HG02571 (cell line): ENCODE measurements at regions not wholly inside any gene's neighbourhood (a gene's known extent, or its start where the extent isn't known, plus 50 kb on each side); places are given as distances from the start of the nearest gene placed in this dataset.

Experiments
- ATAC-seq: cut with Tn5 transposase; IDR thresholded peaks from one replicate; pipeline ENCODE4 v1.9.1; 2021; ENCODE audit warnings: mild to moderate bottlenecking, moderate library complexity; ENCODE audit not compliant: unreplicated experiment

DNA sequence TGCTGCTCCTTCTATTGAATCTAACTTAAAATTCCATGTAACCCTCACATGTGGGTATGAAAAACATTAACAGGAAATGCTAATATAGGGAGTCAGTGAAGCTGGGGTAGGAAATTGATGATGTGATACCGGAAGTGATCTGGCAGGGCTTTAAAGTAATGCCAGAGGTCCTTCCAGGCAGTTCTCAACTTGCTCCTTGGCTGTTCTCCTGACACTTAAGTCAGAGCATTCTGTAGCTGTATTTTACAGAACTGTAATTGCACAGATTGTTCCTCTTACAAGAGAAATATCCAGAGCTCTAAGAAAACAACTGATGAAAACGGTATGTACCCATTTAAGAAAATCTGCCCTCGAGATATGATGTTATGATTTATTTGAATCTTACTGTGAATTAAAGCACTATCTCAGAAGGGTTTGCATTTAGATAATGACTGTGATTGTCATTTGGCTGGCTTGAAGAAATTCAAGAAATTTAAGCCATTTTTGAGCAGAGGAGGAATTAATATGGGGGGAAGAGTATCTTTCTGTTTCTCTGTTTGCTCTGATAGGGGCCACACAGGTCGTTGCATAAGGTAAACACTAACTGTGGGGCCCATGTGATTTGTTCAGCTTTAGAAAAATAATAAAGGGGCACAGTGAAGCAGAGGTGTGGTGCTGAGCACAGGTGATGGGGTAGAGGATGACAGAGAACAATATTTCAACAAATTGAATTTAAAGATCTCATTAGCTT lies 88.4 kb downstream of the BBS10 start:
- ATAC-seq: no peak

DNA sequence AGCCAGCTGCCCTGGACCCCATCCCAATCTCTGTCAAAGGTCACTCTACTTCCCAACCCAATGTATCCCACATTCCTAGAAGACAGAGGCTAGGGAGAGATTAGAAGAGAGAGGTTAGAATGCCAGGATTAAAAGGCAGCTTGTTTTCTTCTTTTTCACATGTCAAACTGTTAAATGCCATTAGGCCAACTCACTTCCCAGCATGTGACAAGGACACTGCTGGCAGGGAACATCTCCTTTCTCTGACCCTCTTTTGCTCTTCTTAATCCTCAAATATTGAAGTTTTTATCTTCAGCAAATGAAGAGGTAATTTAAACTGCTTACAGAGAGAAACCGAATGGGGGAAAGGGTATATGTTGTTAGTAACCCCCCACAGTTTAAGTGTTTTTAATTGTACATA lies 89.1 kb downstream of the BBS10 start:
- ATAC-seq: no peak

DNA sequence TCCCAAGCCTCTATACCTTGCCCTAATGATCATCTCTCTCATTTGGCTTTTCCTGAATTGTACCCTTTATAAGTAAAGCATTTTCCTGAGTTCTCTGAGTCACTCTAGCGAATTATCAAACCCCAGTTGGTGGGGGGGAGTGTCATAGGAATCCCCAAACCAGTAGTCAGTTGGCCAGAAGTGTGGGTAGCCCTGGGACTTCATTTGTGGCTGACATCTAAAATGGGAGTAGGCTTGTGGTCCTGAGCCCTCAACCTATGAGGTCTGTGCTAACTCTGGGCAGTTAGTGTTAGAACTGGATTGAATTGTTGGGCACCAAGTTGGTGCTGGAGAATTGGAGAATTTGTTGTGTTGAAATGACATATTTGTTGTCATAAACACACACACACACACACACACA lies 91.3 kb downstream of the BBS10 start:
- ATAC-seq: no peak

DNA sequence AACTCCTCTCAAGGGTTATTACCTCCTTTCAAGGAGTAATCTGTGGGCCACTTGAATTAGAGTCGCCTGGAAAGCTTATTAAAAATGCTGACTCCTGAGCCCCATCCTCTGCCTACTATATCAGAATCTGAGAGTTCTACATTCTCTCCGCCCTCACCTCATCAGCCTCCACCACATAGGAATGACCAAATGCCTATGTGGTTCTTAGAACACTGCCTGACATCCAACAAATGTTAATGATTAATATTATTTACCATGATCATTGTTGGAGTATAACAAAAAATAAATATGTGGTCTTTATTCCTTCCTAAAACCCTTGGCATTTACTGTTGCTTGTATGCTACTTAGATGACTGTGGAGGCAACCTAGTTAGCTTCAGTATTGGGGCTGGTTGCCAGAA lies 91.9 kb downstream of the BBS10 start:
- no peak for ATAC-seq

DNA sequence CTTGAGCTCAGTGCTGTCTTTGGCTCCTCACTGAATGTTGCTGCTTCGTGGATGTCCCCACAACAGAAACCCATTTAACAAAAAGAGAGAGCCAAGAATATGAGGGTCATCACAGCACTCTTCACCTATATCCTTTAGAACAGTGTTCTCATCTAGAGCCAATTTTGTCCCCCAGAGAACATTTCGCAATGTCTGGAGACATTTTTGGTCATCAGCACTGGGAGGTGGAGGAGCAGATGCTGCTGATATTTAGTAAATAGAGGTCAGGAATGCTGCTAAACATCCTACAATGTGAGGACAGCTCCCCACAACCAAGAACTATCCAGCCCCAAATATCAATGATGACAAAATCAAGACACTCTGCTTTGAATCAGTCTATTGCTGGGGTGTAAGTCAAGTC lies 92.5 kb downstream of the BBS10 start:
- no peak for ATAC-seq

DNA sequence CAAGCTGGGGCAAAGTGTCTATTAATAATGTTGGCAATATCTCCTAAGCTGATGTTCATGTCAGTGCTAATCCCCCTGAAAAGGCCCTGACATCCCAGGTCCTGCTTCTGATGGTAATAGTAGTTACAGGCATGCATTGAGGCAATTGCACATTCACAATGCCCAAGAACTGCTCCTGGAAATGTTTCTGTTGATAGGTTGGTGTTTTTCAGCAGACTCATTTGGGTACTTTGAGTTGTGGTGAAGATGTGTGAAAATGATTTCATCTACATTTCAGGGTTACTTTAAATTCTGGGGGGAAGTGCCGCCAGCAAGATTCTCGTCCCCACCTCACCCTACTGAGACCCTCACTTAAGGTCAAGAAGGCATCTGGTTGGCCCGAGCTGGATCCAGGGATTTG lies 92.9 kb downstream of the BBS10 start:
- ATAC-seq: no peak

DNA sequence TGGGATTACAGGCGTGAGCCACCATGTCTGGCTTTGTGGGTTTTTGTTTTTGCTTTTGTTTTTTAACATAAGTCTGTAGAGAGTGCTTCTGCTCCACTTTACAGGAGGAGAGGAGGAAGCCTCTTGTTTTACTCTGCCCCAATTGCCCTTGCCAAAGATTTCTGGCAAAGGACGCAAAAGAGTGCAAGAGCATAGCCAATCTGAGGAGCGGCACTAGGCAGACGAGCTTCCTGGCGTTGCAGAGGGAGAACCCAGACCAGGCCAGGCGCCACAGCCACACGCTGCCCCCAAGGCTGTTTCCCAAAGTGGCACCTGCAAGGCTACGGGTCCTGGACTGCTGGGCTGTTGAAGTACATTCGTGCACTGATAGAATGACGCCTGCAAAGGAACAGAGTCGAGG lies 96.2 kb downstream of the BBS10 start:
- ATAC-seq: no peak

DNA sequence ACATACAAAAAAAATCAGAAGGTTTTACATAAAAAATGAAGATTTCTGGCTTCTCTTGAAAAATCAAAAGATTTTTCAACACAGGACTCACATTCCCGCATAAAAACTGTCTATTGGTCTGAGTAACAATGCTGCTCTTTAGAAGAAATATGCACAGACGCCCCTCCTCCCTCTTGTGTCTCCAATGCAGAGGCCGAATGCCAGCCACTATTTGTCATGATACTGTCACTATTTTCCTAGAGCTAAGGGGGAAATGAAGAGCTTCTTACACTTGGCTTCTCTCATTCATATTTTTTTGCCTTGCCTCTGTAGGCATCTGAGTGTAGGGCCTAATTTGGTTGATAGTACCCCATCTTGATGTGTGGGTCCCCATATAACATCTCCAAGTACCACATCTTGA lies 98.0 kb downstream of the BBS10 start:
- no peak for ATAC-seq

DNA sequence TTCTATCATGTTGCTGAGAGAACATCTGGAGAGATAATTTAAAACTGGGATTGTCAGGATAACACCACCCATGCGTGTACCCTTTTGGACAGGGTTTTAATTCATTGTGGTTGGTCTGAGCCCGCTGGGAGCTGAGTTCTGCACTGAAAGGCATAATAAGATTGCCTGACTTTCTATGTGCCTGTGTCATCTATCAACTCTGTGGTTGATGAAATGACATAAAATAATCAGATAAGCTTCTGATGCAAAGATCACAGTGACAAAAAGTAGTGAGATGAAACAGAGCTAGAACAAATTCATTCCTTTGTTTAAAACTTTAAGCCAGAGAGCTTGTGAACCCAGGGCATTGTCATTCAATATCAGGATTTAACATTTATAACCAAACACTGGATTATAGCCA lies 98.7 kb downstream of the BBS10 start:
- ATAC-seq: no peak

DNA sequence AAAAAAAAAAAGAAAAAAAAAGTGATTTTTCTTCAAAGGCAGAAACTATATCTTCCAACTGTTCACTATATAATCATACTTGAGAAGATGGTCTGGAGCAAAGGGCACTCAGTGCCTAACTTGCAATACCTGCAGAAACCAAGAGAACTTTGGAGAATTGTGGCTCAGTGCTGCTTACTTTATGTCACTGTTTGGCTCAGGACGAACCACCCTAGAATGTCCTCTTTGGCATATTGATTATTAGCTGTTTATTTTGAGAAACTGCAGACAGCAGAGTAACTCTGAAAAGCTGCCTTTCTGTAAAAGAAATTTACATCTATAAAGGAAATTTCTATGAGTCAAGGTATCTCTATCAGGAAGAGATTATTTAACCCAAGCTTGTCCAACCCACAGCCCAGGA lies 100.2 kb downstream of the BBS10 start:
- ATAC-seq: no peak

DNA sequence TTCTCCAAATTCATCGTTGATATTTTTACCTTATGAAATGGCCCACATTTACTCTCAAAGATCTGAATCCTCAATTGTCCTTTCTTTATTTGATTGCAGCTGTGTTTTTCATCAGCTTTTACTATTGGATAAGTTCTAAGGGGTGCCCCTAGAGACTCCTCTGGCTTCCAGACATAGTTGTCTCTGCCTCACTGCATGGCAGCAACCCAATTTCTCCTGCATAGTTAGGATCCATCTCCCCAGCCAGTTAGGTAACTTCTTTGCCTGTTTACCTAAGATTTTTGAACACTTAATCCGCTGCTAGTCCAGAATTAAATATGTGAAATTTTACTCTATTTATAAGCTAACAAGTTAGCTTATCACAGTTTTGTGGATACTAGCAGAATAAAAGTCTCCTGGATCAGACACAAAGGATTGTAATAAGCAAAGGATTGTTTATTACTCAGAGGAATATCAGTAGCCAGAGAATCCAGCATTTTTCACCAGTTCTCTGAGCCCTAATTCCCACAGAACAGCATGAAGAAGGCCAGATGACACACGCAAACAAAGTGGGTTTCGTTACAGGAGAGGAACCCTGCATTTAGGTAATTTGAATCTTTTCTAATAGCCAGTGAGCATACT lies 101.1 kb downstream of the BBS10 start:
- no peak for ATAC-seq

DNA sequence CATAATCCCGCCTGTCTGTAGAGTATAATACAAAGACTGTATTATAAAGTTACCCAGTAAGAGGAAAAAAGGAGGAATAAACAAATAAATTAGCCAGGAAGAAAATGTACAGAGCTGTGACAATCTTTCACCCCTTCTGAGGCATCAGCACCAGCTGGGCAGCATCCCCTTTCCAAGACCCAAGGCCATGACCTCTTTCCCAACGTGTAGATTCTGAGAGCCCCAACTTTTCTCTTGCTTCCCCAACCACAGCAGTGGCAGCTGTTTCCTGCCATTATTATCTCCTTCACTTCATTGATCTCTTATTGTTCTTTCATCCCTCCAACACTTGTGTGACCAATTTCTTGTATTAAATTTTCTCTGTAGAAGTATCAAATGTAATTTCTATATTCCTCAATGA lies 101.6 kb downstream of the BBS10 start:
- ATAC-seq: no peak

DNA sequence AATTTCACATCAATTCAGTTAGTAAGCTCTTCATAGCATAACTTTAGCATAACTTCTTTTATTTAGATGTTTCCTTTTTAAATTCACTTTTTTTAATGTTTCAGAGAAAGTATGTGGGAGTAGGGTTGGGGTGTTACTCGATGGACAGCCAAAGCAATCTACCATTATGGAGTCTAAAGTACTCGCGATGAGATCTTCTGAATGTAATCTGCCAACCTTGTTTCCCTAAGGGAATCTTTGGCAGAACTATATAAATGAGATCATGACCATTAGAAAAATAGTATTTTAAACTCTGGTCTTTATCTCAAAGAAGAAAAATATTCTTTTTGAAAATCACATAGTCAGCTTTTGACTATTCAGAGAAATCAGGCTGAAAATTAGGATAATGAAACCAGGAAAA lies 103.9 kb downstream of the BBS10 start:
- ATAC-seq: no peak

DNA sequence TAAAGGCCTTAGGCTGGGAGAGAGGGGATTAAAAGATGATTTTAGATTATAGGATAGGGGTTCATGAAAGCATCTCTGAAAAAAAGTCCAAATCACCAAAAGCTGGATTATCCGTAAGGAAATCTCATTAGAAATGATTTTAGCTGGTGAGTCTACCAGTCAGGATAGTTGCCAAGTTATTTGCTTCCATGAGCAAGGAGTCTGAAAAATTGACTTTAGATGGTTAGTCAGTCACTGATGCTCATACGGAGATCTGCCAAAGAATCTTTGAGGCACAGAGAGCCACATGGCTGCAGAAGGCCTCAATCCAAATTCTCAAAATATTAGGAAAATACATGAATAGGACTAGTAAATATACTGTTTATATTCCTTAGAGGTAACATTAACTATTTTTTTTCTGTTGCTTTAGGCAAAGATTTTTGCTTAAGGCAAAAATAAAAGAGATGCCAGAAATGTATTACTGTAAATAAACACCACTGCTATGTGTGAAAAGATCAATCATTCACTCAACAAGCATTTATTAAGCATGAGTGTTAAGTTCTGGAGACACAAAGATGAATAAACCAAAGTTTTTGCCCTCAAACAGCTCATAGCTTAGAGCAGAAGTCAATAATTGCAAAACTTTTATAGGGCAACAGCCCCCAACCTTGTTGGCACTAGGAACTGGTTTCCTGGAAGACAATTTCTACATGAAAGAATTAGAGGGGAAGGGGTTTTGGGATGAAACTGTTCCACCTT lies 105.2 kb downstream of the BBS10 start:
- ATAC-seq: no peak

DNA sequence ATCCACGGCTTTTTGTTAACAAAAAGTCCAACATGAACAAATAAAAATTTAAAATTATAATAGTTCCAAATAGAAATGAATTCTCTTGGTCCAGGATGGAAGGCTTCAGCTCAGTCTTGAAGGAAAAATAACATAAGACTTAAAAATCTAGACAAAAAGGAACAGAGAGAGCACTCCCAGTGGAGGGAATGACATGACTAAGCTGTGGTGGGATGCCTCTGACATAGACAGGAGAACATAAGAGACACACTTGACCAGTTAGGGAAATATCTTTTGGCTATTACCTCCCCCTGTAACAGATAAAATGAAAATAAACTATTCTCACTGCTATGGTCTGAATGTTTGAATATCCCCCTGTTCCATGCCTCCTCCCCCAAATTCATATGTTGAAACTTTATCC lies 106.8 kb downstream of the BBS10 start:
- no peak for ATAC-seq

DNA sequence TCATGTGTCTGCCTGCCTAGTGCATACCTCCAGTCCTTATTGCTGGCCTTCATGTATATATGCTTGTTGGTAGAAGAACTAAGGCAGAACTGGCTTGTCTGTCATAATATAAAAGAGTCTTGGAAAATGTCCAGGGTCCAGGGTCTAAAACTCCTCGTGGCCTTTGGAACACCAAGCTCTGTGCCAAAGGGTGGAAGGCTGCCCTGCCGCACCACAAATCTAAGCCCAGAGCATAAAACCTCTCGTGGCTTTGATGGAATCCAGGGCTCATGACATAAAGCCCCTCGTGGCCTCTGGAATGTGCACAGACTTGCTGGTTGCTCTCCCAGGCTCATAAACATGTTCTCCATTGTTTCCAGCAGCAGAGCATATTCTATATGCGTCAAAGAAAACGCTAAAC lies 107.9 kb downstream of the BBS10 start:
- no peak for ATAC-seq

DNA sequence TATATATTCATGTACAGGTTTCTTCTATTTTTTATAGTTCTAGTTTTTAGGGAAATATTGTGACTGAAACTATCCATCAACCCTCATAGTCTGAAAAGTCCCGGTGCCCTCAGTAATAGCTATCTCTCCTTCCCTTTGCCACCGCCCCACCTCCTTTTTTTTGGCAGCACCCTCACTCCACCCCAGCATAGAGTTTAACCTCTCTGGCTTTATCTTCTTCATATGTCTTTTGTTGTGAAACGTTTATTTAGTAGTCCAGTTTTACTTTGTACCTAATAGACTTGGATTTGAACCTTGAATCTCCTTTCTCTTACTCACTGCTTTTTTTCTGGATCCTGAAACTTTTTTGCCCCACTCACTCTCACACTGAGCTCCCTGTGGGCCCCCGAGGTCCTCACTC lies 109.5 kb downstream of the BBS10 start:
- no peak for ATAC-seq

DNA sequence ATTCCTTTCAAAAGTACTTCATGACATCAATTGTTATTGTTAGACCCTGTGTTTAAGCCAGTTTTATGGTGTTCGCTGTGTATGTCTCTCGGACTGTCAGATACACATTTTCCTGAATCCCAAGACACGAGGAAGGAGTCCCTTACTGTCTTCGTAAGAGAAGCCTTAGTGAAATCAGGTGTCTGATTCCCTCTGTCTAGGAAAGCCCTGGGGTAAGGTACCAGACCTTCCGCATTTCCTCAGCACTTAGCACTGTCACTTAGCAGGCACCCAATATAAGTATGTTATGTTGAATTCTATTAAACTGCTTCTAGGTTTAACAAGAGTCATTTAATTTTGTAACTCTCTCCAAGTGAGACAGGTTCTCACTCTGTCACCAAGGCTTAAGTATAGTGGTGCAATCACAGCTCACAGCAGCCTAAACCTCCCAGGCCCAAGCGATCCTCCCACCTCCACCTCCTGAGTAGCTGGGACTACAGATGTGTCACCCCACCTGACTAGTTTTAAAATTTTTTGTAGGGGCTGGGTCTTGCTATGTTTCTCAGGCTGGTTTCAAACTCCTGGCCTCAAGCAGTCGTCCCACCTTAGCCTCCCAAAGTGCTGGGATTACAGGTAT lies 111.0 kb downstream of the BBS10 start:
- no peak for ATAC-seq

DNA sequence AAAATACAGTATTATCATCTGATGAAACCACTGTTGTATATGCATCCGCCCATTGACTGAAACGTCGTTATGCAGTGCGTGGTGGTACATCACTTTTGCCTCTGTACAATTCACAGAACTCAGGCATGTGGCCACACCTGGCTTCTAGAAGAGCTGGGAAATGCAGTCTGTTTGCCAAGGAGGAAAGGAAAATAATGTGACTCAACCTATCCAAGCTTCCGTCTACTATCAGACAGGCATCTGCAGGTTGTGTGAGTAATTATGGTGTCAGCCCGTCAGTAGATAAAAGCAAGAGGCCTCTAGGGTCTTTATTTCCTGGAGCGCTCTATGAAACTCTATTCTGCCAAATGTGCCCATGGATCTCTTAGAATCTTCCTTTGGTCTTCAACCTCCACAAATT lies 111.6 kb downstream of the BBS10 start:
- no peak for ATAC-seq

DNA sequence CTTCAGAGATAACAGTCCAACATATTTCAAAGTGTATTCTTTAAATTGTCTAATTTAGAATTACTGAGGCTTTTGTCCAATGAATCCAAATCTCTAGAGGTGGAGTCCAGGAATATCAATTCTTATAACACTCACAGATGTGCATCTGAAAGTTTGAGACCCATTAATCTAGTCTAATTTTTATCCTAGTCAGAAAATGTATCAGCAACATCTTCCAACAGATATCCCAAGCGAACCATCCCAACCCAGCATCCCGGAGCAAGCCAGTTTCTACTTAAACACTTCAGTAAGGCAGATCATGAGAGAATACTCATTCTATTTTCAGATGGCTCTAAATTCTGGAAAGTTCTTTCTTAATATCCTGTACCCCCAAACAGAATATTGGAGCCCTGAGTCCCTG lies 113.5 kb downstream of the BBS10 start:
- ATAC-seq: no peak

DNA sequence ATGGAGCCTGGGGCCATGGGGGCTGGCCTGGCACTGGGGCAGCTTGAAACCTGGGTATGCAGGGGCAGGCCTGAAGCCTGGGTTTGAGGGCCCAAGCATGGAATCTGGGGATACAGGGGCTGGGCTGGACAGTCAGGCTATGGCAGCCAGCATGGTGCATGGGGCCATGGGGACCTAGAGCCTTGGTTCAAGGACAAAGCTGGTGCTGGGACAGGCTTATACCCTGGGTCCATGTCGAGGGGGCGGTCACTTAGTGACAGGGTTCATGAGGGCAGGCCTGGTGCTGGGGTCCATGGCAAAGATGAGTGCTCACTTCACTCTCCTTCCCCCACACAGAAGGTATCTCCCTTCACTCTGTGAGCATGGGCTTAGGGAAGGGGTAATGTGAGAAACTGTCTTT lies 116.2 kb downstream of the BBS10 start:
- no peak for ATAC-seq

DNA sequence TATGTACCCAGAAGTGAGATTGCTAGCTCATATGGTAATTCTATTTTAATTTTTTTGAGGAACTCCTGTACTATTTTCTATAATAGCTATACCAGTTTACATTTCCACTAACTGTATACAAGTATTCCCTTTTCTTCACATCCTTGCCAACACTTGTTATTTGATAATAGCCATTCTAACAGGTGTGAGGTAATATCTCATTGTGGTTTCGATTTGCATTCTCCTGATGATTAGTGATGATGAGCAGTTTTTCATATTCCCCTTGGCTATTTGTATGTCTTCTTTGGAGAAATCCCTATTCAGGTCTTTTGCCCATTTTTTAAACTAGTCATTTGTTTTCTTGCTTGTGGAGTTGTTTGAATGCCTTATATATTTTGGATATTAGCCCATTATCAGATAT lies 121.3 kb downstream of the BBS10 start:
- no peak for ATAC-seq
